ENCODE measurements at regions not wholly inside any gene's neighbourhood (a gene's known extent, or its start where the extent isn't known, plus 50 kb on each side); places are given as distances from the start of the nearest gene placed in this dataset.

DNA sequence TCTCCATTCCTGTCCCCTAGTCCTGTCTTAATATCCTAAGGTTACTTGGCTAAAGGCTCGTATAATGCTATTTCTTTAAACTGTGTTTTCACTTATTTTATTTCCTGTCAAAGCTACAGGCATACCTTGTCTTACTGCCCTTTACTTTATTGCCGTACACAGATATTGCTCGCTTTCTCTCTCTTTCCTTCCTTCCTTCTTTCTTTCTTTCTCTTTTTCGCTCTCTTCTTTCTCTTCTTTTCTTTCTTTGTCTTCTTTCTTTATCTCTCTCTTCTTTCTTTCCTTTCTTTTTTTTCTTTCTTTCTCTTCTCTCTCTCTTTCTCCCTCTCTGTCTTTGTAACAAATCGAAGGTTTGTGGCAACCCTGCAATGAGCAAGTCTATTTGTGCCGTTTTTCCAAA lies 123.9 kb upstream of the ARHGAP5 start:
- H3K4me1 ChIP-seq (ENCODE audit: control insufficient read depth in 1 of 2, insufficient read depth in 2 of 2, low read length in 2 of 2) = peaks cover 7 to 17% of the 10 kb centered on the region in 2 donors
- no peak overlapping the region for H3K4me3 ChIP-seq (ENCODE audit: low read depth in 1 of 2, low read length in 2 of 2)
- no peaks in the 10 kb centered on the region for H3K9me3 ChIP-seq (ENCODE audit: control insufficient read depth in 1 of 2, low read length in 2 of 2)
- no peaks in the 10 kb centered on the region for H3K27me3 ChIP-seq (ENCODE audit: low read depth, low read length)
- no peaks in the 10 kb centered on the region for H3K36me3 ChIP-seq (ENCODE audit: control insufficient read depth in 1 of 2, insufficient read depth in 2 of 2, low read length in 2 of 2)
- no peak overlapping the region for H3K27ac ChIP-seq (ENCODE audit: low read length)

- H3K4me1 ChIP-seq (ENCODE audit: control insufficient read depth in 1 of 2, insufficient read depth in 2 of 2, low read length in 2 of 2) = peaks cover 7 to 17% of the 10 kb centered on the region in 2 donors
- H3K36me3 ChIP-seq (ENCODE audit: control insufficient read depth in 1 of 2, insufficient read depth in 2 of 2, low read length in 2 of 2) = no peaks in the 10 kb centered on the region
- no peak overlapping the region for H3K4me3 ChIP-seq (ENCODE audit: low read depth in 1 of 2, low read length in 2 of 2)
- H3K27ac ChIP-seq (ENCODE audit: low read length) = no peak overlapping the region
- H3K27me3 ChIP-seq (ENCODE audit: low read depth, low read length) = no peaks in the 10 kb centered on the region
- no peaks in the 10 kb centered on the region for H3K9me3 ChIP-seq (ENCODE audit: control insufficient read depth in 1 of 2, low read length in 2 of 2)
Observed at GRCh38 chr14:31954991-31955390, 122.1 kb upstream of the ARHGAP5 start.

DNA sequence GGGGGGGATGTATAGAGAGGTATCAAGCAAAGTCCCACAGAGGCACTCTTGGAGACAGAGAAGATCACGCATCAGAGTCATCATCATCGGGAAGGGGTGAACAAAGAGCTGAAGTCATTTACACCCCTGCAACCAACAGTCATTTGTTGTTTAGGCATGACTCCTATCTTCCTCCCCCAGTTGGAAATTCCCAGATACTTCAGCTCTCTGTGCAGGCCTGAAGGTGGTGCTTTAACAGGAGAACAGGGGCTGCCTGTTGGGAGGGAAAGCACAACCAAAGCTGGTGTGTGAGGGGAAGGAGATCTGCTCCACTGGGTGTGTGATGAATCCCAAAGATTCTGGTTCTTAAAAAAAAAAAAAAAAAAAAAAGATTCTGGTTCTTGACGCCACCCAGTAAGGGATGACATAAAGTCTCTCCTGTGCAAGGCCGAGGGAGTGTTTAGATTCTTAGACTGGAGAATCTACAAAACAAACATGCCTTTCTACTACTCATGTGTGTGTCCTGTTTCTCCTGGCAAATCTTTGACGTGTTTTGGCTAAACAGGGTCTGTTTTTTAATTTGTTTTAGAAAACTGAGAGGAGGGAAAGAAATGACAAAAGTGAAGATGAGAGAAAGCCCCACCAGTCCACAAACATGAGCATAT lies 121.0 kb upstream of the ARHGAP5 start:
- H3K9me3 ChIP-seq (ENCODE audit: control insufficient read depth in 1 of 2, low read length in 2 of 2) = no peaks in the 10 kb centered on the region
- peaks cover 0 to 7% of the 10 kb centered on the region in 2 donors for H3K4me1 ChIP-seq (ENCODE audit: control insufficient read depth in 1 of 2, insufficient read depth in 2 of 2, low read length in 2 of 2)
- no peaks in the 10 kb centered on the region for H3K36me3 ChIP-seq (ENCODE audit: control insufficient read depth in 1 of 2, insufficient read depth in 2 of 2, low read length in 2 of 2)
- H3K27ac ChIP-seq (ENCODE audit: low read length) = no peak overlapping the region
- no peaks in the 10 kb centered on the region for H3K27me3 ChIP-seq (ENCODE audit: low read depth, low read length)
- H3K4me3 ChIP-seq (ENCODE audit: low read depth in 1 of 2, low read length in 2 of 2) = no peak overlapping the region

DNA sequence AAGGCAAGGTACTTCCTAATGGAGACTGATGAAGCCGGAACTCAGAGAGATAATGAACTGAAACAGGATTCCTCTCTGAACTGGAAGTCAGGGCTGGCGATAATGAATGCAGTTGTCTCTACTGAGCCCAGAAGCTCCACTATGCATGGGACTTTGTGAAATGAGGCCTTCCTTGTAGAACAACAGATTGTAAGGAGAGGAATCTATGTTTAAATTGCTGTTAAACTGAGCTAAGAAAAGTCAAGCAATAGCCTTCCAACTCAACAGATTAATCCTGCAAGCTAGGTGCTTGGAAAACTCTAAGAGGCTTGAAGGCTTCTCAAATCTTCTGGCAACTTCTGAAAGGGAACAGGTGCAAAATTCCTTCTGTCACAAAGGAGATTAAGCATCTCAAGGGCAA lies 119.5 kb upstream of the ARHGAP5 start:
- Histone ChIP-seq H3K9me3 (ENCODE audit: control insufficient read depth in 1 of 2, low read length in 2 of 2) (no peaks in the 10 kb centered on the region), H3K4me3 (ENCODE audit: low read depth in 1 of 2, low read length in 2 of 2) (no peak overlapping the region), H3K27me3 (ENCODE audit: low read depth, low read length) (no peaks in the 10 kb centered on the region), H3K36me3 (ENCODE audit: control insufficient read depth in 1 of 2, insufficient read depth in 2 of 2, low read length in 2 of 2) (no peaks in the 10 kb centered on the region), H3K27ac (ENCODE audit: low read length) (no peak overlapping the region), H3K4me1 (ENCODE audit: control insufficient read depth in 1 of 2, insufficient read depth in 2 of 2, low read length in 2 of 2) (no peaks in the 10 kb centered on the region)

GRCh38 chr14:31960039-31960438 lies 117.1 kb upstream of the ARHGAP5 start:
- Histone ChIP-seq H3K36me3 (ENCODE audit: control insufficient read depth in 1 of 2, insufficient read depth in 2 of 2, low read length in 2 of 2) (no peaks in the 10 kb centered on the region), H3K4me1 (ENCODE audit: control insufficient read depth in 1 of 2, insufficient read depth in 2 of 2, low read length in 2 of 2) (no peaks in the 10 kb centered on the region), H3K27ac (ENCODE audit: low read length) (no peak overlapping the region), H3K27me3 (ENCODE audit: low read depth, low read length) (no peaks in the 10 kb centered on the region), H3K4me3 (ENCODE audit: low read depth in 1 of 2, low read length in 2 of 2) (no peak overlapping the region), H3K9me3 (ENCODE audit: control insufficient read depth in 1 of 2, low read length in 2 of 2) (no peaks in the 10 kb centered on the region)

GRCh38 chr14:31961896-31962295 lies 115.2 kb upstream of the ARHGAP5 start:
- no peak overlapping the region for H3K4me3 ChIP-seq (ENCODE audit: low read depth in 1 of 2, low read length in 2 of 2)
- H3K27ac ChIP-seq (ENCODE audit: low read length) = no peak overlapping the region
- H3K27me3 ChIP-seq (ENCODE audit: low read depth, low read length) = no peaks in the 10 kb centered on the region
- no peaks in the 10 kb centered on the region for H3K36me3 ChIP-seq (ENCODE audit: control insufficient read depth in 1 of 2, insufficient read depth in 2 of 2, low read length in 2 of 2)
- no peaks in the 10 kb centered on the region for H3K4me1 ChIP-seq (ENCODE audit: control insufficient read depth in 1 of 2, insufficient read depth in 2 of 2, low read length in 2 of 2)
- H3K9me3 ChIP-seq (ENCODE audit: control insufficient read depth in 1 of 2, low read length in 2 of 2) = no peaks in the 10 kb centered on the region

- Histone ChIP-seq H3K4me3 (ENCODE audit: low read depth in 1 of 2, low read length in 2 of 2) (no peak overlapping the region), H3K27ac (ENCODE audit: low read length) (no peak overlapping the region), H3K9me3 (ENCODE audit: control insufficient read depth in 1 of 2, low read length in 2 of 2) (no peaks in the 10 kb centered on the region), H3K36me3 (ENCODE audit: control insufficient read depth in 1 of 2, insufficient read depth in 2 of 2, low read length in 2 of 2) (no peaks in the 10 kb centered on the region), H3K4me1 (ENCODE audit: control insufficient read depth in 1 of 2, insufficient read depth in 2 of 2, low read length in 2 of 2) (no peaks in the 10 kb centered on the region), H3K27me3 (ENCODE audit: low read depth, low read length) (no peaks in the 10 kb centered on the region)
Observed at GRCh38 chr14:31962920-31963319, 114.2 kb upstream of the ARHGAP5 start.

GRCh38 chr14:31963587-31963986 lies 113.5 kb upstream of the ARHGAP5 start:
- H3K27me3 ChIP-seq (ENCODE audit: low read depth, low read length) = no peaks in the 10 kb centered on the region
- H3K9me3 ChIP-seq (ENCODE audit: control insufficient read depth in 1 of 2, low read length in 2 of 2) = no peaks in the 10 kb centered on the region
- no peak overlapping the region for H3K27ac ChIP-seq (ENCODE audit: low read length)
- peaks cover 0 to under 1% of the 10 kb centered on the region in 2 donors for H3K4me1 ChIP-seq (ENCODE audit: control insufficient read depth in 1 of 2, insufficient read depth in 2 of 2, low read length in 2 of 2)
- no peak overlapping the region for H3K4me3 ChIP-seq (ENCODE audit: low read depth in 1 of 2, low read length in 2 of 2)
- H3K36me3 ChIP-seq (ENCODE audit: control insufficient read depth in 1 of 2, insufficient read depth in 2 of 2, low read length in 2 of 2) = no peaks in the 10 kb centered on the region

DNA sequence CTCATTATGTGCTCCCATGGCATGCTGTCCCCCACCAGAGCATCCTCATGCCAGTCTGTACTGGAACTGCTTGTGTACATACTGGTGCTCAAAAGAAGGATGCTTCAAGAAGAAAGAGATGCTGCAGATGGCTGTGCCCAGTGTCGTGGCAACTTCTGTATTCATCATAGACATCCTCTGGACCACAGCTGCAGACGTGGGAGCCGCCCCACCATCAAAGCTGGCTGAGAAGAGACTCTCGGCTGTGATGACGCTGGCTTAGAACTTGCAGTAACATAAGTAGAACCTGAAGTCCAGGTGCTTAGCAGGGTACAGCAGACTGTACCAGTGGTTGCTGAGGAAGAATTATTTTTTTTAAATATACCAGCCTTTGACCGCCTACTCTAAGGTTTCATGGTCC lies 112.6 kb upstream of the ARHGAP5 start:
- H3K27ac ChIP-seq (ENCODE audit: low read length) = no peak overlapping the region
- H3K36me3 ChIP-seq (ENCODE audit: control insufficient read depth in 1 of 2, insufficient read depth in 2 of 2, low read length in 2 of 2) = no peaks in the 10 kb centered on the region
- no peaks in the 10 kb centered on the region for H3K9me3 ChIP-seq (ENCODE audit: control insufficient read depth in 1 of 2, low read length in 2 of 2)
- H3K4me1 ChIP-seq (ENCODE audit: control insufficient read depth in 1 of 2, insufficient read depth in 2 of 2, low read length in 2 of 2) = peaks cover 0 to 4% of the 10 kb centered on the region in 2 donors
- no peak overlapping the region for H3K4me3 ChIP-seq (ENCODE audit: low read depth in 1 of 2, low read length in 2 of 2)
- no peaks in the 10 kb centered on the region for H3K27me3 ChIP-seq (ENCODE audit: low read depth, low read length)

- H3K9me3 ChIP-seq (ENCODE audit: control insufficient read depth in 1 of 2, low read length in 2 of 2) = no peaks in the 10 kb centered on the region
Observed at GRCh38 chr14:31965071-31965734, 111.9 kb upstream of the ARHGAP5 start.

DNA sequence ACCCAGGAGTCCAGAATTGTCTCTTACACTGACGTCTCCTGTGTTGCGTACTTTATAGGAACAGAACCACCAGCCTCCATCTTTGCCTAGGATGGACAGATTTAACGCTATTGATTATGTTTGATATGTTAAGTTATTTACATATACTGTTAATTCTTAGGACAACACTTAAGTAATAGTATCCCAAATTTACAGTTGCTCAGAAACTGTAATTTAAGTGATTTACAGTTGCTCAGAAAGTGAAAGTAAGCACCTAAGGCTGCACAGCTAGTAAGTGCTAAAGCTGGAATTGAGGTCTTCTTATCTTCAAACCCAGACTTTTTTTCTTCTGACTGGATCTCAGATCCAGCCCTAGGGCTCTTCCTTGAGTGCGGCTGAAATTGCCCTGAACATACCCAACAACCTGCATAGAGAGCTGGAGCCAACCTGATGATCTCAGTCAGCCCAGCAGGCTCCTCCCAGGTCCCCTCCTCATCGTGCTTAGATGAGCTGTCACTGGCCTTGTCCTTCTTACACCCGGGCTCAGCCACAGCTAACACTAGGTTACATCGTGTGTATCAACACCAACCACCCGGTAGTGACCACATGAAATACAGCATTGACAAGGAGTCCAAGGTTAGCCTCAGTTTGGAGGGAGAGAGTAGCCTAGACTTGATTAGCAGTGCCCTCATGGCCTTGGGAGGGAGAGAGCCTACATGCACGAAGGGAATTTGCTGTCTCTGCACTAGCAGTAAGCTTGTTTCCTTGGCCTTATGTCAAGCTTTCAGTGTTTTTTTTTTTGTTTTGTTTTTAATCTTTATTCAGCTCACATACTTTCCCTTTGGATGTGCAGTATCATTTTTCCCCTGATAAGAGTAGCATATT lies 111.1 kb upstream of the ARHGAP5 start:
- H3K9me3 ChIP-seq (ENCODE audit: control insufficient read depth in 1 of 2, low read length in 2 of 2) = peaks cover 0 to 4% of the 10 kb centered on the region in 2 donors
- peaks cover 0 to 4% of the 10 kb centered on the region in 2 donors for H3K4me1 ChIP-seq (ENCODE audit: control insufficient read depth in 1 of 2, insufficient read depth in 2 of 2, low read length in 2 of 2)
- no peaks in the 10 kb centered on the region for H3K36me3 ChIP-seq (ENCODE audit: control insufficient read depth in 1 of 2, insufficient read depth in 2 of 2, low read length in 2 of 2)
- H3K4me3 ChIP-seq (ENCODE audit: low read depth in 1 of 2, low read length in 2 of 2) = no peak overlapping the region
- no peaks in the 10 kb centered on the region for H3K27me3 ChIP-seq (ENCODE audit: low read depth, low read length)
- no peak overlapping the region for H3K27ac ChIP-seq (ENCODE audit: low read length)

More at GRCh38 chr14:31965071-31965734, 111.9 kb upstream of the ARHGAP5 start:
- Histone ChIP-seq H3K27ac (ENCODE audit: low read length) (no peak overlapping the region), H3K27me3 (ENCODE audit: low read depth, low read length) (no peaks in the 10 kb centered on the region), H3K4me1 (ENCODE audit: control insufficient read depth in 1 of 2, insufficient read depth in 2 of 2, low read length in 2 of 2) (peaks cover 0 to 4% of the 10 kb centered on the region in 2 donors), H3K4me3 (ENCODE audit: low read depth in 1 of 2, low read length in 2 of 2) (no peak overlapping the region), H3K36me3 (ENCODE audit: control insufficient read depth in 1 of 2, insufficient read depth in 2 of 2, low read length in 2 of 2) (no peaks in the 10 kb centered on the region)

Measured in muscle layer of duodenum (tissue), 2 donors.